ENCODE measurements at regions not wholly inside any gene's neighbourhood (a gene's known extent, or its start where the extent isn't known, plus 50 kb on each side); places are given as distances from the start of the nearest gene placed in this dataset.

GRCh38 chr5:58281189-58281588 is 178.7 kb downstream of the PLK2 start:
- TF ChIP-seq EZH2 (IDR thresholded peaks at IDR 0.05) = no peak
- no peak for TF ChIP-seq CTCF (IDR thresholded peaks at IDR 0.05)
